NCI-H345 (cell line): ENCODE measurements at regions not wholly inside any gene's neighbourhood (a gene's known extent, or its start where the extent isn't known, plus 50 kb on each side); places are given as distances from the start of the nearest gene placed in this dataset.

Source experiments
- DNase-seq: peaks from one replicate; lab custom pipeline; 2025; lab: John Stamatoyannopoulos, UW

DNA sequence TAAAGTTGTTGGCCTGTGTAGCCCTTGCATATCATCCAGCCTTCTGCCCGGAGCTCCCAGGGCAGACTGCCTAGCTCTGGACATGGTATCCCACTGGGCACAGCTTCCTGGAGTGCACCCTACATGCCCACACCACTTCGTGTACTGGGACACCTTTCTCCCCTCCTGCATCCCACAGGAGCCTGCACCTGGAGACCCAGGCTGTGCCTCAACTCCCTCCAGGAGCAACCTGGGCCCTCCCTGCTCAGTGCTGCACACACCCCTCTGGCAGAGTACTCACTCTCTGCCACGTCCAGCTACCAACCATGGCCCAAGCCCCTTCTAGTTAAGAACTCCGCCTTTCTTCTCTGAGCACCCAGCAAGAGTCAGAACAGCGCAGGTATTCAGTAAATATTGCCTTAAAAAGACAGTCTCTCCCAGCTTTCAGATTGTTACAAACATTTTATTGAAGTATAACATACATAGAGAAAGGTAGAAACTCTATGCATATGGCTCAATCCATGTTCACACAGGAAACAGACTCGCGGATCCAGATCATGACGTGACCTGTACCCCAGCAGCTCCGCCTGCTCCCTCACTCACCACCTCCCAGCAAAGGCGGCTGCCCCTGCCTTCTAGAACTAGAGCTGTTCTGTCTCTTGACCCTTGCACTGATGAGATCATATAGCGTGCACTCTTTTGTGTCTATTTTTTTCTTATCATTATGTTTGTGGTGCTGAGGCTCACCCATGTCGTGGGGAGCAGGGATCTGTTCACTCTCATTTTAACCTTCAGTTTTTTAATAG is 98.4 kb upstream of the MYCN start:
- DNase-seq: no peak

DNA sequence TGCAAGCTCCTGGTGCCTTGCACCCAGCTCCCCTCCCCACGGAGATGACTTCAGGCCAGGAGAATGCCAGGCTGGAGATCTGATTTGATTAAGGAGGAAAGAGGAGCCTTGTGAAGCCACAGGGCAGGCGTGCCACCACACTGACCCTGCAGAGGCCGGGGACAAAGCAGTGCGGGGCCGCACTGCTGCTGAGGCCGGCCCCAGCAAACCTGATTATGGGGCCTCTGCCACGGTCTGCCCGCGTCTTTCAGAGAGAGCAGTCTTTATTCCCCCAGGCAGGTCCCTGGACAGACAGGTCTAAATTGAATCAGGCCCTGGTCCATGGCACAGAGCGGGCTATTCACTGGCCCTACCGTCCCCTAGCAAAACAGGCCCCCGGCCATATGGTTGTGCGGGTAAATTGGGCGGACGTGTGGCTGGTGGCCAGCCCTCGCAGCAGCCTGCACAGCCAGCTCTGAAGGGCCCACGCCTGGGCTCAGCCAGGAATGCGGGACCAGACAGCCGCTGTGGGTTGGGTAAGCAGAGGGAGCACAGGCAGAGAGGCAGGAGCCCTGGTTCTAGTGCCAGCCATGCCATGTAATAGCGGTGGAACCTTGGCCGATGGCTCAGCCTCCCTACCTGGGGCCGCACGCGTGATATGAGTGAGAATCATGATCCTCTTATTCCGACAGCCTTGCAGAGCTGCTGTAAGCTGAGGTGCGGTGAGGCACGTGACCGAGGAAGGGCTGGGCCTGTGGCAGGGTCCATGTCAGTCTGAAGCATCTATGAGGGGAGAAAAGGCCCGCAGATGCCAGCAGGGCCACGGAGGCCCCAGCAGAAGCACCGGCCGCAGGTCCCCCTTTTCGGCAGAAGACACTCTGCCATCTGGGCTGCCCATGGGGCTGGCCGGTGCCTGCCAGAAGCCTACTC is 97.3 kb upstream of the MYCN start:
- no peak for DNase-seq

DNA sequence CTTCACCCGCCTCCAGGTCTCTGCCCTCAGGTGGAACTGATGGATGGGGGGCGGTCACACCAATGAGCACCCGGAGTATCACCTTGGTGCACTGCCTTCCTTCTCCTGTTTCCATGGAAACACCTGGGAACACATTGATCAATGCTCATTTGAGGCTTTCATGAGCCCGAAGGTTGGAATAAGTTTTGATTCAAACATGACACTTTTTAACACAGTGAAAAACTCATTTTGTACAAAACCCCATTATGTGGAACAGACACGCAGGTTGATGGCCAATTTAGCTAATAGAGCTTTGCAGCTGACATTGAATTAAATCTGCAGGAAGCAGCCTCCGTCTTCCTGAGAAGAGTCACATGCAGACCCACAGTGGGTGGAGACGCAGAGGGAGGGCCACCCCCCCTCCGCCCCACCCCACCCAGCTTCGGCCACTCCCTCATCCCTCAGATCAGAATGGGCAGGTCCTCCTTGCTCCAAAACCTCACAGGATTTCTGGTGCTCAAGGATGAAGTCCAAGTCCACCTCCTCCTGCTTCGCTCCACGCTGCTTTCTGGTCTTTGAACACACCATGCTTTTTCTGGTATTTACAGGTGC is 96.0 kb upstream of the MYCN start:
- DNase-seq: no peak

DNA sequence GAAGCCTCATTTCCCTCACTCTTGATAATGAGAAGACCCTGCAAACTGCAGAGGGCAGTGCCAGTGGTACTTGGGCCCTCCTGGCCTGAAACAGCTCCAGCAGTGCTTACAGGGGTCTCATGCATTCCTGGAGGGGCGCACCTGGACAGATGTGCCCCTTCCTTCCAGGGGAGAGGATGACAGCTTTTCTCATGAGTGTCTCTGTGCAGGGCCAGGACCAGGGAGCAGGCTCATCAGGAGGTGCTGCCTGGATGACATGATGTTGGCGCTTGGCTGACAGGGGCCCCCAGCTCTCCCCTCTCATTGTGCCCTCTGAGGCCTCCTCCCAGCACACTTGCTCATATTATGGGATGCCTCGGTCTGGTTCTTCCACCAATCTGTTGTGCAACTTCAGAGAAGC is 95.1 kb upstream of the MYCN start:
- DNase-seq: no peak

DNA sequence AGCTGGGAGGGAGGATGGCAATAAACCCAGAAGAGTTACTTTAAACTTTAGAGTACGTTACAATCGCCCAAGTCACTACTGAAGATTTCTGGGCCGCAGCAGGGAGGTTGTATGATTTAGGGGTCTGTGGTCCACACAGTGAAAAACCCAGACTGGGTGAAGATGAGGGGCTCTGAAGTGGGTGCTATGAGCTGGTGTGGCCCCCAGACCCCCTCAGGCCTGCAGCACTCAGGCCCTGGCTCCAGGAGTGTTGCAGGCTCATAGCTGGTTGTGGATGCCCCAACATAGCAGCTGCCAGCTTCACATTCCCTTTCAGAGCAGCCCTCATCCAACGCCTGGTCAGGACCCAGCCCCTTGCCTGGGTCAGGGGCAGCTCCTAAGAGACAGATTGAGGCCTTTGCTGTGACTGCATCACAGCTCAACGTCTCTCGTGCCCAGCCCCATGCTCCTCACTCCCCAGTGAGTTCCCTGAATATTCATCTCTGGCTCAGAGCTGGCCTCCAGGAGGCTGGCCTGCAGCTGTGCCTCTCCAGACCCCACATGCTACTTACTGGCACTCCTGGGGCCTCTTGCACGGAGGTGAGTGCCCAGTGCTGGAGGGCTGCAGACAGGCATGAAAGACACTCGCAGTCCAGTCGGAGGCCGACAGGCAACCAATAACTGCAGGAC is 94.5 kb upstream of the MYCN start:
- DNase-seq: no peak

DNA sequence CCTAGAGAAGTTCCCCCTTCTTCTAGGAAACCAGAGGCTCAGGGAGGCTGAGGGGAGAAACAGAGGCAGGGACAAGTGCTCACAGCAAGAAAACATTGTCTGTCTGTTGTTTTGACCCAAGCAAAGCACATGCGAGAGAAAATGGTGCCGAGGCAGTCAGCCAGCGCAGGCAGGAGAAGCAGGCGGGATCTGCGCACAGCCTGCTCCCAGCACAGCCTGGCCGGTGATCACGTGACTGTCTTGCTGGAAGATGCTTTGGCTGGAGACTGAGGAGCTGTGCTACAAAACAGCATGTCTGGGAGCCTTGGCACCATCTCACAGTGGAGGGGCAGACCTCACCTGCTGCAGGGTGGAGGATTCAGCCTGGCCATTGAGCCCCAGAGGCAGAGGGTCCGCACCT is 93.7 kb upstream of the MYCN start:
- DNase-seq: no peak

DNA sequence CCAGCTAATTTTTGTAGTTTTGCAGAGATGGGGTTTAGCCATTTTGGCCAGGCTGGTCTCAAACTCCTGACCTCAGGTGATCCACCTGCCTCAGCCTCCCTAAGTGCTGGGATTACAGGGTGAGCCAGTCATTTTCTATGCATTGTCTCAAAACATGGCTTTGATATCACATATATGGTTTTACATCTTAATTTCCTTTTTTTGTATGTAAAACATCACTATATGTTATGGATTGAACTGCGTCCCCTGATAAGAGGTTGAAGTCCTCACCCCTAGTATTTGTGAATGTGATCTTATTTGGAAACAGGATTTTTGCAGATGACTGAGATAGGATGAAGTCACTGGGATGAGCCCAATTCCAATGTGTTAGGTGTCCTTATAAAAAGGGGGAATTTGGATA is 89.8 kb upstream of the MYCN start:
- DNase-seq: no peak

DNA sequence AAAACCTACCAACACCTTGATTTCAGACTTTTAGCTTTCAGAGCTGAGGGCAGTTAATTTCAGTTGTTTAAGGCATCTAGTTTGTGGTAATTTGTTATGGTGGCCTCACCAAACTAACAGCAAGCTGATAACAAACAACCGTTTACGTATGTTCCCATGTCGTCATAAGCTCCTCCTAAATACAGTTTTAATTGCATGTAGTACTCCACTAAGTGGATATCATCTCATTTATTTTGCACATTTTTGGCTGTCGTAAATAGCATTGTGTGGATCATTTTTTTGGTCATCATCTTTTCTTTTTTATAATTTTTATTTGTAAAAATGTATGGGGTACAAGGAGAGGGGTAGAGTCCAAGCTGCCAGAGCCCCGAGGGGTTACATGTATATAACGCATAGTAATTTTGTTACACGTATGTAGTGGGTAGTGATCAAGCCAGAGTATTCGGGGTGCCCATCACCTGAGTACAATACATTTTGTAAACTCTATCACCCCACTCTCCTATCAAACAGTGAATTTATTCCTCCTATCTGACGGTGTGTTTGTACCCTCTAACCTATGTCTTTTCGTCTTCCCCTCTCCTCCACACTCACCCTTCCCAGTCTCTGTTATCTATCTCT is 89.2 kb upstream of the MYCN start:
- DNase-seq: no peak

DNA sequence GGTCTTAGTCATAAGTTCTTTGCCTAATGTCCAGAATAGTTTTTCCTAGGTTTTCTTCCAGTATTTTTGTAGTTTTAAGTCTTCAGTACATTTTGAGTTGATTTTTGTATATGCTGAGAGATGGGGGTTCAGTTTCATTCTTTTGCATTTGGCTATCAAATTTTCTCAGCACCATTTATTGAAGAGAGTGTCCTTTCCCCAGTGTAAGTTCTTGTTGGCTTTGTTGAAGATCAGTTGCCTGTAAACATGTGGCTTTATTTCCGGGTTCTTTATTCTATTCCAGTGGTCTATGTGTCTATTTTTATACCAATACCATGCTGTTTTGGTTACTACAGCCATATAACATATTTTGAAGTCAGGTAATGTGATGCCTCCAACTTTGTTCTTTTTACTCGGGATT is 87.5 kb upstream of the MYCN start:
- DNase-seq: no peak

DNA sequence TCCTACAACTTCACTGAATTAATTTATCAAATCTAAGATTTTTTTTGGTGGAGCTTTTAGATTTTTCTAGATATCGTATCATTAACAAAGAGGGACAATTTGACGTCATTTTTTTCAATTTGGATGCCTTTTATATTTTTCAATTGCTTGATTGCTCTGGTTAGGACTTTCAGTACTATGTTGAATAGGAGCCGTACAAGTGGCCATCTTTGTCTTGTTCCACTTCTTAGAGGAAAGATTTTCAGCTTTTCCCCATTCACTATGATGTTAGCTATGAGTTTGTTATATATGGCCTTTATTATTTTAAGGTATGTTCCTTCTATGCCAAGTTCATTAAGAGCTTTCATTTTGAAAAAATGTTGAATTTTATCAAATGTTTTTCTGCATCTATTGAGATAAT is 86.4 kb upstream of the MYCN start:
- DNase-seq: no peak

DNA sequence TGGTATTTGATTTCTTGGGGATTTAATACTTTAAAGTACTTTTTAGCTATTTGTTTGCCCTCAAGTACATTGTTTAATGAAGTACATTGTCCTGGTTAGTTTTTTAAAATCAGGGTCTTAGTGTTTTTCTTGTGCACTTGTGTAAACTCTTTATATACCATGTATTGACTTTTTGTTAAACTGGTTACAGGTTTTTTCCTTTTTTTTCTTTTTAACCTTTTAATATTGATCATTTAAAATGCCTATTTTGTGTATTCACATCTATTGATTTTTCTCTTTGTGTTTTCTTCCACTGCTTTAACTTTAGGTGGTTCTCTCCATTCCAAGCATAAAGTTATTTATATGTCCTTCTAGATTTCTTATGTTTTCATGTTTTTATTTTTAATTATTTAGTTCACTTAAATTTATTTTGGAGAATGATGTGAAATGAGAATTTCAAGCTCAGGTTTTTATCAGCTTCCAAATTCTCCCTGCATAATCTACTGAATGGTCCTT is 84.5 kb upstream of the MYCN start:
- DNase-seq: no peak

DNA sequence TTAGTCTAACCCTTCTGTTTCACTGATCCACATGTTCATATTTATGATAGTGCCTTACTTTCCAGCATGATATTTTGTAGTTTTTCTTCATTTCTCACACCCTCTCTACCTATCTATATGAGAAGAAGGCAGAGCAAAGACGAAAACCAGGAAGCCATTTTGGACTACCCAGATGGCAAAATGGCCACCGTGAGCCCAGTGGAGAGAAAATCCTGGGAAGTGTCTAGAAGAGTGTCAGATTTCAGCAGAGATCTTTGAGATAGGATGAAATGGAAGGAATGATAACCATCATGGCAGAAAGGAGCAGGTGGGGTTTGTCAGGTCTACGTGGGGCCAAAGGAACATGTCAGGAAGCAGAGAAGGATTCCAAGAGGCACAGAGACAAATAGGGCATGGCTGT is 84.0 kb upstream of the MYCN start:
- no peak for DNase-seq

DNA sequence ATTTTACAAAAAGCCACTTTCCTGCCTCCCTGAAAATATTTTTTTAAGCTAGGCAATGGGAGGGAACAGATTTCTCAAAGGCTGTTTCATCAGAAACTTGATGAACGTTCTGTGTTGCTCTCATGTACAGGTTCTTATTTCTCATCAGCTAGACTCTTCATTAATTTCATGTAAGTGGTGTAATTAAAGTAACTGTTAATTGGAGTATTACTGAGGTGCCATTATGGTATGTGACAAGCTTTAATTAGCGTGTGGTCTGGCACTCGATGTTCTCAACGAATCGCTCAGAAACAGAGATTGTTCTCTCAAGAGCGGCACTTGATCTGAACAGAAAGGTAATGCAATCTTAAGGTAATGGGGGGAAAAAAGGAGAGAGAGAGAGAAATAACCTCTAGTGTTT is 81.9 kb upstream of the MYCN start:
- no peak for DNase-seq

DNA sequence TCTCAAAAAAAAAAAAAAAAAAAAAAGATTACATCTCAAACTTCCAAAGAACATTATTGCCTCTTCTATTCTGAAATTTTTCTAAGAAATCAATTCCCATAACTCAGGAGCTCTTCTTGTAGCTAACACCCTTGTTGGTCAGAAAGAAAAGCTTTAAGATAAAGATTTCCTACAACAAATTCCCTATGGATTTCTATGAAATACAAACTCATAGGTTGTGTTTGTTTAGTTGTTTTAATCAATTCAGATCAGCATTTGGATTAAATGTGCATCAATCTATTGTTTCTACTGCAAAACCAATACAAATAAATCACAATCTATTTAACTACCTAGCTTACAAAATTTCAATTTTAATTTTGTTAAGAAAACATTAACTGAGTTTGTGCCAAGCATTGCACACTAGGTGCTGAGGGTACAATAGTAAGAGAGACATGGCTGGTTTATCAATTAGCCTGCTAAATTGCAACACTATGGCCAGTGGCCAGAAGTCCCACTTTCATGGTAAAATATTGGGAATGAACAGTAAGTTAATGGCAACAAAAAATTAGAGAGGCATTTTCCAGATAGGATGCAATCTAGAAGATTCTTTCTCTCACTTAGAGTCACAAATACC is 80.2 kb upstream of the MYCN start:
- DNase-seq: no peak

DNA sequence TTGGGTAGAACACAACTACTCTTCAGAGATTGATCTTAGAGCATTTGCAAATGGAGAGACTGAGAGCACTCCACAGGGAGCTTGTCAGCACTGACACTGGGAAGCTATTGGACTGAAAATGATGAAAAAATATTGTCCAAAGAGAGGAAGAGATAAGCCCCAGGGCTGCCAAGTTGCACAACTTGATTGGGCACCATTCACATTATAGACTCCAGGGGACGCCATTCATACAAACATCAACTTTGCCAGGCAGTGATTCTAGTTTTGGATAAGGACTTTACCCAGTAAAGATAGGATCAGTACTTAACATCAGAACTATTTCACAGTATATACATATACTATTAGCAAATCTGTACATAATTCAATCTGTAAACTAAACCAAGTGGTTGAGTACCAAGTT is 79.6 kb upstream of the MYCN start:
- DNase-seq: no peak

DNA sequence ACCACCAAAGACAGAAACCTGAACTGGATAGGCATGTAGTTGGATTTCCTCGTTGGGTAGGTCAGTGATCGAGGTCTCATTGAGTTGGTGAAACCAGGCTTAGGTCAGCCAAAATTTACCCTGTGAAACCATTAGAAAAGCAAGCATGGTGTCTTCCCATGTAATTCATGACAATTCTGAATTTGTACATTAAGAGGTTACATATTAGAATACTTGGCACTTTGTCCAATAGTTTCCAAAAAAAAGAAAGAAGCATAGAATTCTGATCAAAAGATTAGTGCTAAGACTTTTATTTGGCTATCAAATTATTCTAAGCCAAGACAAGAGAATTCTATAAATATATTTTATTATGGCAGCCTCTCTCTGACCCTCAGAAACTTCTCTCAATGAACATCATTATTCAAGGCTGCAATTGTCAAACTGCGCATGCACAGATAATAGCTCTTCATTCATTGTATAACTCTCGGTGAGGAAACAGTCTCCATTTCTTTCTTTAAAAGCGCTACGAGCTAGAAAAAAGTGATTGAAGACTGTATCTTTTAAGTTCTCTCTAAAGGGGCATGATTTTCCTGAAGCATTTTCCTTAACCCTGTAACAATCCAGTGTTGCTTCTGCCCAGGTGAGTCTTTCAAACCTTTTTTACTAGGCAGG is 79.1 kb upstream of the MYCN start:
- no peak for DNase-seq

DNA sequence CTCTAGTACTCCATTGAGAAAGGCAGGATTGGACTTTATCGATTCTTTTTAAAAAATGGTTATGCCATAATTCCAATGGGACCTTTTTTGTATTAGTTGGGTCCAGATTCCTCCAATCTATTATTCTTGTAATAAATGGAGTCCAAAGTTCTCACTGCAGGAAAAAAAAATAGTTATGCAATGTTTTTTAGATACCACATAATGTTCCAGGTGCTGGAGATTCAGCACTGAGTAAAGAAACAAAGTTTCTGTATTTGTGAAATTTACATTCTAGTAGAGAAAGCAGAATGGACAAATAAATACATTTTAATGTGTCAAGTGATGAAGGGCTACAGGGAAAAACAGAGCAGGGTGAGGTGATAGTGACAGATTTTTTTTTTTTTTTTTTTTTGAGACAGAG is 78.5 kb upstream of the MYCN start:
- DNase-seq: no peak

DNA sequence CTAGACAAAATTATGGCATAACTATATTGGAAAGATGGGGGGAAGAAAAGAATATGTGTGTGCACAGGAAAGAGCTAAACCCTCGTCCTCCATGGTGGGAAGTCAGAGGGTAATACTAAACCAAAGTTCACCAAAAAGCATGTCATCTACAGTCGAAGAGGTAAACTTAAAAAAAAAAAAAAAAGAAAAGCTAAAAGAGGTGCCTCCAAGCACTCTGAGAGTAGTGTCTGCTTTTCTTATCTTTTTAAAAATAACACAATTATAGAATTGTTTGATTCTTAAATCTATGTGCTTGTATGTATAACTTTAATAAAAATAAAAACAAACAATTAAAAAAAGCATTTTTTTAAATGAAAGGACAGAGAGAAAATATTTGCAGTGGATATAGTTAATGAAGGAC is 77.3 kb upstream of the MYCN start:
- DNase-seq: no peak

DNA sequence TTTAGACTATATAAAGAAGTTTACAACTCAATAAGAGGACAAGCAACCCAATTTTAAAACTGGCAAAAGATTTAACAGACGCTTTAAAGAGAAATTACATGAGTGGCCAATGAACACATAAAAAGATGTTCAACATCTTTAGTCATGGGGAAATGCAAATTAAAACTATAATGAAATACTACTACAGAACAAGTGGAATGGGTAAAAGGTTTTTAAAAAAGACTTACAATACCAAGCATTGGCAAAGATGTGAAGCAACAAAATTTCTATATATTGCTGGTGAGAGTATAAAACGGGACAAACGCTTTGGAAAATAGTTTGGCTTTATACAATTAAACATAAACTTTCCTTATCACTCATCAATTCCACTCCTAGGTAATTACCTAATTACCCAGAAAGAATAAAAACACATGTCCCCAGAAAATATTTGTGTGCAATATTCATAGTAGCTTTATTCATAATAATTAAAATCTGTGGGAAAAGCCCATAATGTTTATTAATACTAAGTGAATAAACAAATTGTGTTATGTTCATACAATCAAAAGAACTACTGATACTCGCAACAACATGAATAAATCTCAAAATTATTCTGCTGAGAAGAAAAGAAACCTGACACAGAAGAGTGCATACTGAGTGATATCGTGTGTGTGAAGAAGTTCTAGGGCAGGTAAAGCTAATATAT is 76.7 kb upstream of the MYCN start:
- no peak for DNase-seq

DNA sequence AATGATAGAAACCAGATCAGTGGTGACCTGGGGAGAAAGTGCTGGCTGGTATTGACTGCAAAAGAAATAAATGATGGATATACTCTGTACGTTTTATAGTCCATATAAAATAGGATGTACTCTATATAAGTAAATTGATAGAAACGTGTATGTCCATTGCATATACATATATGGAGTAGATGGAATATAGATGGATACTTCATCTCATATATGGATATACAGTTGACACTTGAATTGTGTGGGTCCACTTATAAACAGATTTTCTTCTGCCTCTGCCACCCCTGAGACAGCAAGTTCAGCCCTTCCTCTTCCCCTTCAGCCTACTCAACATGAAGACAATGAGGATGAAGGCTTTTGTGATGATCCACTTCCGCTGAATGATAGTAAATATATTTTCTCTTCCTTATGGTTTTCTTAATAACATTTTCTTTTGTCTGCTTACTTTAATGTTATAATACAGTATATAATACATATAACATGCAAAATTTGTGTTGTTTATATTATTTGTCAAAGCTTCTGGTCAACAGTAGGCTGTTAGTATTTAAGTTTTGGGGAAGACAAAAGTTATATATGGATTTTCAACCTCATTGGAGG is 76.1 kb upstream of the MYCN start:
- no peak for DNase-seq
